Activated naive CD4-positive, alpha-beta T cell (primary cell): ENCODE measurements at regions not wholly inside any gene's neighbourhood (a gene's known extent, or its start where the extent isn't known, plus 50 kb on each side); places are given as distances from the start of the nearest gene placed in this dataset.

ENCODE experiments used
- DNase-seq, 4 experiments: peaks; one replicate each; lab custom pipeline; 2025; lab: John Stamatoyannopoulos, UW

GRCh38 chr3:72396899-72397298 is 451.3 kb downstream of the SHQ1 start:
- DNase-seq = no peak

DNA sequence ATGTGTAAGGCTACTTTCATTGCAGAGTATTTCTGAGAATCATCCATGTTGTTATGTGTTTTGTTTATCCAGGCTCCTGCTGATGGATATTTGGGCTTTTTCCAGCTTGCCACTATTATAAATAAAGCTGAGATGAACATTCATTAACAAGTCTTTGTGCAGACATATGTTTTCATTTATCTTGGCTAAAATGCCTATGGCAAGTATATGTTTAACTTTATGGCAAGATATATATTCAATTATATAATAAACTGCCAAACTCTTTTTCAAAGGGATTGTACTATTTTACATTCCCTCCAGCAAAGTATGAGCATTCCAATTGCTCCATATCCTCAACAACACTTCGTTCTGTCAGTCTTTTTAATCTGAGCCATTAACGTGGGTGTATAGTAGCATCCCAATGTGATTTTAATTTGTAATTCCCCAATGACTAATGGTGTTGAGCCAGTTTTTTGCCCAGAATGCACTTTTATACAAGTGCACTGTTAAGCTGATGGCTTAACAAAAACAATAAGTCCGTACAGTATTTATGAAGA is 452.4 kb downstream of the SHQ1 start:
- no peak for DNase-seq

- no peak for DNase-seq
Measured at GRCh38 chr3:72393455-72393854, 454.8 kb downstream of the SHQ1 start.

DNA sequence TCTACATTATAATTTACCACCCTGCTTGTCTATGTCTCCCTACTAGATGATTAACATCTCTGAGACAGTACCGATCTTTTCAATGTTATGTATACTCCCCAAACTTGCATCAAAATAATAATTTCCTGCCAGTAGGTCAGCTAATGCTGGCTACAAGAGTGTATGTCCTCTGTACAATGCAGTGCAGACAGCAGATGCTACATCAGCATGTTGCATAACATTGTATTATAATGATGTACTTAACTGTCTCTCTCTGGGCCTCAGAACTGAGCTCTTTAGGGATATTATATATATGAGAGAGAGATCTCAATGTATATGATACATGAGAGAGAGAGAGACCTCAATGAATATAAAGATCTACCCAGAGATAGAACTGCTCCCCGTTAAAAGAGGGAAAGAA is 456.6 kb downstream of the SHQ1 start:
- DNase-seq = no peak

DNA sequence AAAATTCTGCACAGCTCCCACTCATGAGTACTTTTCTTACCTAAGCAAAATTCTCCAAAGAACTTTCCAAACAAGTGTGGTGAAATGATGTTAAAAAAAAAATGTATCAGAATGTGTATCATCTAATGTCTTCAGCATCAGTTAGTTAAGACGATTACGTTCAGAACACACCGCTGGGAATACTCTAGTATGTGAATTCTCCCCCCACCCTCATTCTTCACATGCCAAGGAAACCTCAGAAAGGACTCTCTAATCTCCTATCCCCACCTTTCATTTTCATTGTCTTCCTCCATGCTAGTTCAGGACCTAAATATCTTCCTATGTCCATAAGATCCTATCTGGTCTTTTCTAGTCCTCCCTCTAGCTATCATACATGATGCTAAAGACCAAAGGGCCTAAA is 457.4 kb downstream of the SHQ1 start:
- DNase-seq = no peak

GRCh38 chr3:72388644-72389043 is 459.6 kb downstream of the SHQ1 start:
- DNase-seq = no peak

- no peak for DNase-seq
Measured at GRCh38 chr3:72388117-72388516, 460.1 kb downstream of the SHQ1 start.

DNA sequence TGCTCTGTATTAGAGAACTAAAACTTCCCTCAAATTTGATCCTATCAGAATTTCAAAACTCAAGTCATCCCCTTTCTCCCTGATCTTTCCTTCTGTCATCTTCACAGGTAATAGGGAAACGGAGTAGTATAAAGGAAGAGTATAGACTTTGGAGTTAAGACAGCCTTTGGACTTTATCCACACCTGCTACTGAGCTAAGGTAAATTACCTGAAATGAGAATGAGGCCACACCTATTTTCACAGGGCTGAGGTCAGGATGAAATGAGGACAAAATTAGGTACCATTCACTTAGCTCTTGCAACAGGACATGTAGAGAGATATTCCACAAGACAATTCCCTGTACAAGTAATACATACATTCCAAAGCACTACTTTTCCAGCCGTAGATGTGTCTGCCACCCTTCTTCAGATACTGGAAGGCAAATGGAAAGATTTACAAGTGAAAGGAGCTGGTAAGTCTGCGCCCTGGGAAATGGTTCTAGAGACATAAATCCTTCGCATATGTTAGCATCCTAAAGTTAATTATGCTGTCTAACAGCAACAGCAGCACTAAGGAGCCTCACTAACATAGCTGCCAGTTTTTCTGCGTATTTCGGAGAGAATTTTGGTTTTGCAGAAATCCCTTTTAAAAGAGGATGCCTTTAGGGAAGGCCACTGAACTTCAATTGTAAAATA is 461.8 kb downstream of the SHQ1 start:
- no peak for DNase-seq

GRCh38 chr3:72385167-72385566 is 463.1 kb downstream of the SHQ1 start:
- DNase-seq = no peak

DNA sequence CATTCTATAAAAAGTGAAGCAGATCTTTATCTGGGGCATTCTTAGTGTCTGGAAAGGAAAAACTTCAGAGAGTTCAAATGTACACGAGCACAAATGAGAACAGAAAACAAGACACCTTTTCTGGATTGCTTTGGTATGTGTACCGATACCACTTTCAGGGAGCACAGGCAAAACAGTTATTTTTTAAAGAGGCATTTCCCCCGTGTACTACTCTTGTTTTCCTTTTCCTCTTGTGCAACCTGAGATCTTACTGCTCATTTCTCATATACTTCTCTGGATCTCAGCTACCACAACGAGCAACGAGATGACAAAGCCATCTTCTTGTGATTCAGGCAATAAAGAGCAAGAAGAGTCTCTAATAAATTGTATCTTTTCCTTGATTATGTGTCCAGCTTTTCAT is 463.6 kb downstream of the SHQ1 start:
- DNase-seq = no peak

DNA sequence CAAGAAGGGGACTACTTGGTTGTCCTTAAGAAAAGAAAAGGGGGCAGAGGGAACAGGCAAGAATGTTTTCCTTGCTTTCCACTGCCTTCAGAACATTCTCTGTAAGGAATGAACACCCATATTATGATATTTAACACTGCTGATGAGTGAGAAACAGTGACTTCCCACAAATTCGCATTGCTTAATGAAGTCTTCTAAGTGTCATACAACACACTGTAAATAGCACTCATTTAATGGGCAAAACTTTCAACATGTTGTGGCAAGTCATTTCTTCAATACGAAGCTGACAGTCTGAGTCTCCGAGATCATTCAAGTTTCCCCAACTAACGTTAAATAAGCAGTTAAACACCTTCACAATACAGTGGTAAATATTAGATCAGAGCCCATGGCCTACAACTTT is 464.4 kb downstream of the SHQ1 start:
- no peak for DNase-seq

DNA sequence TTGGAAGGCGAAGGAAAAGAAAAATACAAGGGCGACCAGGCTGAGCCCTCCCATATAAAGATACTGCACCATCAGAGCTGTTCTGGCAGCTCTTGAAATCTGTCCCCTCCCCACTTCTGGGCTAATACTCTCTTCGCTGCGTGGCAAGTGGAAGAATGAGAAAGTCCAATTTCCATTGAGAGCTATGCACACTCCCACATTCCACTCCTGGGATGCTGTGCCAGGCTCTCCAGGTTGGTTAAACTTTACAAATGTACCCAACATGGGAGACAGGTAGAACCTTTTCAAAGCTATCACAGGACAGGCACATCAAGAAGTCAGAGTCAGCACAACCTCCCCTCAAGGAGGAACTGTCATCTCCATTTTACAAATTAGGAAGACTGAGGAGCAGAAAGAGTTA is 465.0 kb downstream of the SHQ1 start:
- DNase-seq = no peak

DNA sequence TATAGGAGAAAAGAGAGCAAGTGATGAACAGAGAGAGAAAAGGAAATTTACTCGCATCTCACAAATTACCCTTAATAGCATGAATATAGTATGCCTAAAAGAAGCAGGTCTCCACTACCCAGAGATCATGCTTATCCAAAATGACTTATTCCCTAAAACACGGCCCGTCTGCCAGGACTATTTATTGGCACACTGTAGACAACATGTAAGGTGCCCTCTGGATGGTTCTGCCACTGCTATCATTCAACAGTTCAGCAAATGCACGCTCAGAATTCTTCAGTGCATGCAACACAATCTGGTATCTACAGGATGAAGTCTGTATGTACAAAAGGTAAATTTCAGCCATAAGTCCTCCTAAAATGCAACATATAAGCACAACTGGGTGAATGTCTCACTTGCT is 465.8 kb downstream of the SHQ1 start:
- DNase-seq = no peak

DNA sequence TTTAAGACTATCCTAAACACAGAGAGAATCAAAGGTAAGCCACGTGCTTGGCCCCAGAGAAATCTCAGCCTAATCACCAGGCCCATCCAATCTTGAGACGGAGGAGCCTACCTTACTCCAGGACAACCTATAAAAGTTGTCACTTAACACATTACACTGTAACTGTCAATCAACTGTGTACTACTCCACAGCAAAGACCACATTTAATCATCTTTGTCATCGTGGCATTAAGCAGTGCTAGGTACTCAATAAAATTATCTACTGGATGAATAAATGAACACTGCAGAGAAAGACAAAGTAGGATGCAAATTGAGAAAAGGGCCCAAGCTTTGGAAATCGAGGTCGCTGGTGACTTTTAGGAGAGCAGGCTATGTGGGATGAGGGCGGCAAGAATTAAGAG is 466.7 kb downstream of the SHQ1 start:
- no peak for DNase-seq

- no peak for DNase-seq
Measured at GRCh38 chr3:72380711-72381493, 467.3 kb downstream of the SHQ1 start.

- no peak for DNase-seq
Measured at GRCh38 chr3:72380193-72380592, 468.1 kb downstream of the SHQ1 start.

DNA sequence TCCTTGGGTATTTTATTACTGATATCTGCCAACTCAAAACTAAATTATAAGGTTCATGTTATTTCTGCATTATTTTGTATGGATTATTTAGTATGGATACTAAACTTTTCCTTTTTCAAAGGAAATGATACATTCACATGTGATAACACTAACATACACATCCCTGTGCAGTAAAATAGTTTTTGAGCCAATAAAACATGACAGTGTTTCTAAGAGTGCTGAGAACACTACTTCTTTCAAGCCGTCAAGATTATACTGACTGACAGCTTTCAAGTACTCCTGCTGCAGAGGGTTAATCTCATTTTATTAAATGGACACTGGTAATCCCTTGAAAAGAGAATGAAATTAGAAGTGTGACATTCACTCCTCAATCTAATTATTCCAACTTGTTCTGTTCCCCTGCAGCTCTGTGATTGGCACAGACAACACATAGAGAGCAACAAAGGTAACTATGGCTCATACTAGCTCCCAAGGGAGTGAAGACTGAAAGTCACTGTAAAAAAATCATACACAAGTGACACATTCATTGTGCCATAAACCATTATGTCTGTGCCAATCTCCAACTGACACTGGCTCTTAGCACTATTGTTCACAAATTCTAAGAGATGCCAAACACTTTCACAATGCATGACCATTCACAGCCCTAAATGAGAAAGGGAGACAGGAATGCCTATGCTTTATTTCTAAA is 468.6 kb downstream of the SHQ1 start:
- no peak for DNase-seq

- no peak for DNase-seq
Measured at GRCh38 chr3:72378287-72378686, 470.0 kb downstream of the SHQ1 start.

- DNase-seq = no peak
Measured at GRCh38 chr3:72376956-72377710, 471.1 kb downstream of the SHQ1 start.

- peak in 2 of 4 experiments; percentile 2 for DNase-seq
Measured at GRCh38 chr3:72375237-72376076, 472.8 kb downstream of the SHQ1 start.

GRCh38 chr3:72373139-72373538 is 475.1 kb downstream of the SHQ1 start:
- no peak for DNase-seq
